ENCODE measurements at regions not wholly inside any gene's neighbourhood (a gene's known extent, or its start where the extent isn't known, plus 50 kb on each side); places are given as distances from the start of the nearest gene placed in this dataset.

DNA sequence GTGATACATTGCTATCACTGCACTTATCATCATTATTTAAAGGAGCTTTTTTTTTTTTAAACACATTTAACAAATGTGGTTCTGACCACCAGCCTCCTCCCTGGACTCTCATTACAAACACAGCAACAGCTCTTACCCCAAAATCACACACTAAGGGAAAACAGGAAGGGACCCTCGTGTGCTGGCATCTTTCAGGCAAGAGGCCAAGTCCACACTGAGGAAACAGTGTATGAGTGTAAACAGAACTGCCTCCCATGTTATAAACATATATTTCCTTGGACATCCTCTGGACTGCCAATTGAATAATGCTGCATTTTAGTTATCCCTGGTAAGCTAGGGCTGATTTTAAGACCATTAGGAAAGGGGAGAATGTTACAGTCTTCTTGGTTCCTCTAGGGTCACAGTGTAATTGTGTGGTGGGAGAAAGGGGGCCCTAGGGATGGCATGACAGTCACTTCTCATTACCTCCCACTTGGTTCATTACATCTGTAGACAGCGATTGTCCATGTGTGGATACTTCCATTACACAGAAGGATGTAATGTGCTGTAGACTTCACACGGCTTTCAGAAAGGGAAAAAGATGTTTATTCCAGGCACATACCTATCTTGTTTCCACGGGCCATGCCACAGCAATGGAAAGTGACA lies 244.6 kb upstream of the TET2 start:
- TF ChIP-seq SCRT1 (tag by site-specific recombination; IDR thresholded peaks at IDR 0.05; ENCODE audit: borderline replicate concordance) = no peak
- TF ChIP-seq ZFP37 (tag by site-specific recombination; IDR thresholded peaks at IDR 0.05) = no peak
- TF ChIP-seq, protein P1, sequence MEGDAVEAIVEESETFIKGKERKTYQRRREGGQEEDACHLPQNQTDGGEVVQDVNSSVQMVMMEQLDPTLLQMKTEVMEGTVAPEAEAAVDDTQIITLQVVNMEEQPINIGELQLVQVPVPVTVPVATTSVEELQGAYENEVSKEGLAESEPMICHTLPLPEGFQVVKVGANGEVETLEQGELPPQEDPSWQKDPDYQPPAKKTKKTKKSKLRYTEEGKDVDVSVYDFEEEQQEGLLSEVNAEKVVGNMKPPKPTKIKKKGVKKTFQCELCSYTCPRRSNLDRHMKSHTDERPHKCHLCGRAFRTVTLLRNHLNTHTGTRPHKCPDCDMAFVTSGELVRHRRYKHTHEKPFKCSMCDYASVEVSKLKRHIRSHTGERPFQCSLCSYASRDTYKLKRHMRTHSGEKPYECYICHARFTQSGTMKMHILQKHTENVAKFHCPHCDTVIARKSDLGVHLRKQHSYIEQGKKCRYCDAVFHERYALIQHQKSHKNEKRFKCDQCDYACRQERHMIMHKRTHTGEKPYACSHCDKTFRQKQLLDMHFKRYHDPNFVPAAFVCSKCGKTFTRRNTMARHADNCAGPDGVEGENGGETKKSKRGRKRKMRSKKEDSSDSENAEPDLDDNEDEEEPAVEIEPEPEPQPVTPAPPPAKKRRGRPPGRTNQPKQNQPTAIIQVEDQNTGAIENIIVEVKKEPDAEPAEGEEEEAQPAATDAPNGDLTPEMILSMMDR (tag by site-specific recombination; IDR thresholded peaks at IDR 0.05) = no peak
- TF ChIP-seq, protein P2, sequence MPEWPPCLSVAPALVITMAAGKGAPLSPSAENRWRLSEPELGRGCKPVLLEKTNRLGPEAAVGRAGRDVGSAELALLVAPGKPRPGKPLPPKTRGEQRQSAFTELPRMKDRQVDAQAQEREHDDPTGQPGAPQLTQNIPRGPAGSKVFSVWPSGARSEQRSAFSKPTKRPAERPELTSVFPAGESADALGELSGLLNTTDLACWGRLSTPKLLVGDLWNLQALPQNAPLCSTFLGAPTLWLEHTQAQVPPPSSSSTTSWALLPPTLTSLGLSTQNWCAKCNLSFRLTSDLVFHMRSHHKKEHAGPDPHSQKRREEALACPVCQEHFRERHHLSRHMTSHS (tag by site-specific recombination; IDR thresholded peaks at IDR 0.05) = no peak
- TF ChIP-seq ZNF121 (tag by site-specific recombination; IDR thresholded peaks at IDR 0.05) = no peak
- no peak for TF ChIP-seq ZBTB8A (tag by site-specific recombination; IDR thresholded peaks at IDR 0.05)
- TF ChIP-seq, protein P3, sequence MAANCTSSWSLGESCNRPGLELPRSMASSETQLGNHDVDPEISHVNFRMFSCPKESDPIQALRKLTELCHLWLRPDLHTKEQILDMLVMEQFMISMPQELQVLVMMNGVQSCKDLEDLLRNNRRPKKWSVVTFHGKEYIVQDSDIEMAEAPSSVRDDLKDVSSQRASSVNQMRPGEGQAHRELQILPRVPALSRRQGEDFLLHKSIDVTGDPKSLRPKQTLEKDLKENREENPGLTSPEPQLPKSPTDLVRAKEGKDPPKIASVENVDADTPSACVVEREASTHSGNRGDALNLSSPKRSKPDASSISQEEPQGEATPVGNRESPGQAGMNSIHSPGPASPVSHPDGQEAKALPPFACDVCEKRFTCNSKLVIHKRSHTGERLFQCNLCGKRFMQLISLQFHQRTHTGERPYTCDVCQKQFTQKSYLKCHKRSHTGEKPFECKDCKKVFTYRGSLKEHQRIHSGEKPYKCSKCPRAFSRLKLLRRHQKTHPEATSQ (tag by site-specific recombination; IDR thresholded peaks at IDR 0.05) = no peak
- TF ChIP-seq ZNF624 (tag by site-specific recombination; IDR thresholded peaks at IDR 0.05) = no peak

Data from HEK293 (cell line).